Panc1 (cell line): ENCODE measurements at regions not wholly inside any gene's neighbourhood (a gene's known extent, or its start where the extent isn't known, plus 50 kb on each side); places are given as distances from the start of the nearest gene placed in this dataset.

ENCODE experiments used
- POLR2AphosphoS5 ChIP-seq: IDR thresholded peaks from 2 replicates; pipeline ENCODE4 v1.6.1; 2012; ENCODE audit warnings: mild to moderate bottlenecking, low read depth, low read length, moderate library complexity
- REST ChIP-seq, 2 experiments: IDR thresholded peaks; 2 replicates each; pipeline ENCODE4 v1.6.1; 2011 to 2012; ENCODE audit warnings: low read depth in 2 of 2, control low read depth in 1 of 2, low read length in 1 of 2, mild to moderate bottlenecking in 1 of 2, moderate library complexity in 1 of 2; ENCODE audit not compliant: insufficient read depth in 1 of 2
- SIN3A ChIP-seq: IDR thresholded peaks from 2 replicates; pipeline ENCODE4 v1.6.1; 2012; ENCODE audit warnings: low read depth, mild to moderate bottlenecking, low read length, moderate library complexity, borderline replicate concordance; ENCODE audit not compliant: insufficient read depth
- TF ChIP-seq, protein P1 (sequence below): fragments of 450-650 bp; IDR thresholded peaks from 2 replicates; pipeline ENCODE4 v1.5.1; 2017; ENCODE audit warnings: mild to moderate bottlenecking

- TF ChIP-seq, protein P1, sequence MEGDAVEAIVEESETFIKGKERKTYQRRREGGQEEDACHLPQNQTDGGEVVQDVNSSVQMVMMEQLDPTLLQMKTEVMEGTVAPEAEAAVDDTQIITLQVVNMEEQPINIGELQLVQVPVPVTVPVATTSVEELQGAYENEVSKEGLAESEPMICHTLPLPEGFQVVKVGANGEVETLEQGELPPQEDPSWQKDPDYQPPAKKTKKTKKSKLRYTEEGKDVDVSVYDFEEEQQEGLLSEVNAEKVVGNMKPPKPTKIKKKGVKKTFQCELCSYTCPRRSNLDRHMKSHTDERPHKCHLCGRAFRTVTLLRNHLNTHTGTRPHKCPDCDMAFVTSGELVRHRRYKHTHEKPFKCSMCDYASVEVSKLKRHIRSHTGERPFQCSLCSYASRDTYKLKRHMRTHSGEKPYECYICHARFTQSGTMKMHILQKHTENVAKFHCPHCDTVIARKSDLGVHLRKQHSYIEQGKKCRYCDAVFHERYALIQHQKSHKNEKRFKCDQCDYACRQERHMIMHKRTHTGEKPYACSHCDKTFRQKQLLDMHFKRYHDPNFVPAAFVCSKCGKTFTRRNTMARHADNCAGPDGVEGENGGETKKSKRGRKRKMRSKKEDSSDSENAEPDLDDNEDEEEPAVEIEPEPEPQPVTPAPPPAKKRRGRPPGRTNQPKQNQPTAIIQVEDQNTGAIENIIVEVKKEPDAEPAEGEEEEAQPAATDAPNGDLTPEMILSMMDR, result no peak
- no peak for TF ChIP-seq POLR2AphosphoS5
- TF ChIP-seq REST (IDR thresholded peaks at IDR 0.05; ENCODE audit: insufficient read depth in 1 of 2, low read depth in 2 of 2, low read length in 1 of 2), result no peak
- no peak for TF ChIP-seq SIN3A
These were observed 188.7 kb upstream of the RAD23B start for GRCh38 chr9:107094370-107094769.
